ENCODE measurements at regions not wholly inside any gene's neighbourhood (a gene's known extent, or its start where the extent isn't known, plus 50 kb on each side); places are given as distances from the start of the nearest gene placed in this dataset.

DNA sequence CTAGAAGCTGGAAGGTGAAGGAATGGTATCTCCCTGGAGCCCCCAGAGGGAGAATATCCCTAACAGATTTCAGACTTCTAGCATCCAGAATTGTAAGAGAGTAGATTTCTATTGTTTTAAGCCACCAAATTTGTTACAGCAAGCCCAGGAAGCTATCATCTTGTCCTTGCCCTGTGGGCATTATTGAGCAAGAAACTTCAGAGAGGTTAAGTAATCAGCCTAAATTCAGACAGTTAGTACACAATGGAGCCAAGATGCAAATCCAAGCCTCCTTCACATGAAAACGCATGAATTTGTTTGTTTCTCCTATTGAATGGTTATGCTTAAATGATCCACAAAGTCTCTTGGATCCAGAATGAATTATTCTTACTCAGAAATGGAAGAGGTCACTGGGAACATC lies 55.2 kb upstream of the TRIB2 start:
- no peak for DNase-seq

DNA sequence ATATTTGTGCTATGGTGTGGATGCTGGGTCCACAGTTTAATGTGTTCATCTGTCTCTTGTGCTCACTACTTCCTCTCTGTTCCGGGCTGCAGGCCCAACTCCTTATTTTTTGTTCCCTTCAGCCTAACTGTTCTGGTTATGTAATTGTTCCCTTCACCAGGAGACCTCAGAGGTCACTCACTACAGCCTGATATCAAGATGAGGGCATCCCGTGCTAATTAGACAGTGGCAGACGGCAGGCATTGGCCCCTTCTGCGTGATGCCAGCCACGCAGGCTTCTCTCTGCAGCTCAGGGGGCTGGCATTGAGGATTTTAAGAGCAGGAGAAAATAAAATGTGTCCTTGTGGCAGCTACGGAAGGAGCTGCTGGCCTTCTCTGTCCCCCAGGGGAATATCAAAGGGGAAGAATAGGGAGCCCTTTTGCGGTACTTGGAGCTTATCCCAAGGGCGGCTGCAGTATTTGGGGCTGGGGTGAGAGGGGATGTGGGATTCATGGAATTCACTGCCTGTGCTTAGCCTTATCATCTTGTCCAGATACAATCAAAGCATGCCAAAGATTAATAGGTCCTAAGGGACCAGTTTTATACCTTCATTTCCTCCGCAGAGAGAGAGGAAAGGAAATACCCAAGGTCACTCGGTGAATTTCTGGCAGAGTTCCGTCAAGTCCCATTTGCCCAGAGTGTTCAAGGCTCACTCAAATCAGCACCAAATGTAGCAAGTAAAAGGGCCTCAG lies 53.3 kb upstream of the TRIB2 start:
- no peak for DNase-seq

DNA sequence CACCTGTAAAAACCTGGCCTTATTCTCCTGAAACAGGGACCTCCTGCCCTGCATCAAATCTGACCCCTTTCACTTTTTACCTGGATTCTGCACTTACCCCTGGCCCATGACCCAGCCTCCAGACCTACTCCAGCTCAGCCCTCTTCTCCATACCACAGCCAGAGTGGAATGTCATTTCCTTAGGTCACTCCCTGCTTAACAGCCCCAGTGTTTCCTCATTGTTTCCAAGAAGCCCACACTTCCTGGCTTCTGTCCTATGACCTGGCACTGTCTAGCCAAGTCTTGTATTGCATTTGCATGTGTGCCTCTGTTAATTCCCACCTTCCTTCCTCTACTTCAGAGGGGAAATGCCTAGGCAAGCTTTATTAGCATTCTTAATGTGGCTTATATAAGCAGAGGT lies 51.4 kb upstream of the TRIB2 start:
- DNase-seq: no peak

DNA sequence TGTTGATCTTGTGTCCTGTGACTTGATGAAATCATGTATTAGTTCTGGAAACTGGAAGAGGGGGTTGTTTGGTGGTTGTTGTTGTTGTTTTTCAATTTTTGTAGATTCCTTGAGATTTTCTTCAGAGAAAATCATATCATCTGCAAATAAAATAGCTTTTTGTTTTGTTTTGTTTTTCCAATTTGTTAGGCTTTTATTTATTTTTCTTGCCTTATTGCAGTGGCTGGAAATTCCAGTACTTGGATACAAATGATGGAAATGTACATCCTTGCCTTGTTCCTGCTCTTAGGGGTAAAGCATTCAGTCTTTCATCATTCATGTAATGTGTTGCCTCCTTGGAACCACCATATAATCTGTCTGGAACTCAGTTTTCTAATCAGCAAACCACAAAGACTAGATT lies 50.3 kb upstream of the TRIB2 start:
- no peak for DNase-seq

Measured in NCI-H2029 (cell line).